ENCODE measurements at regions not wholly inside any gene's neighbourhood (a gene's known extent, or its start where the extent isn't known, plus 50 kb on each side); places are given as distances from the start of the nearest gene placed in this dataset.

- H3K4me1 ChIP-seq (ENCODE audit: insufficient read depth, low read length) = no peaks in the 10 kb centered on the region
- no peak overlapping the region for H3K4me3 ChIP-seq (ENCODE audit: low read length)
Measured at GRCh38 chr9:106707291-106707690, 155.7 kb upstream of the ZNF462 start.

GRCh38 chr9:106707738-106708474 is 155.1 kb upstream of the ZNF462 start:
- no peak overlapping the region for H3K4me3 ChIP-seq (ENCODE audit: low read length)
- no peaks in the 10 kb centered on the region for H3K27me3 ChIP-seq (ENCODE audit: insufficient read depth, low read length)
- H3K4me1 ChIP-seq (ENCODE audit: insufficient read depth, low read length) = no peaks in the 10 kb centered on the region
- no peak overlapping the region for H2AFZ ChIP-seq (ENCODE audit: low read depth, low read length)
- H3K36me3 ChIP-seq (ENCODE audit: insufficient read depth, low read length) = no peaks in the 10 kb centered on the region
- peaks cover 4% of the 10 kb centered on the region for H3K9me3 ChIP-seq (ENCODE audit: low read length)

More at GRCh38 chr9:106707291-106707690, 155.7 kb upstream of the ZNF462 start:
- no peaks in the 10 kb centered on the region for H3K36me3 ChIP-seq (ENCODE audit: insufficient read depth, low read length)
- no peaks in the 10 kb centered on the region for H3K27me3 ChIP-seq (ENCODE audit: insufficient read depth, low read length)
- no peak overlapping the region for H2AFZ ChIP-seq (ENCODE audit: low read depth, low read length)
- H3K9me3 ChIP-seq (ENCODE audit: low read length) = peaks cover 4% of the 10 kb centered on the region

- no peaks in the 10 kb centered on the region for H3K4me1 ChIP-seq (ENCODE audit: insufficient read depth, low read length)
- H2AFZ ChIP-seq (ENCODE audit: low read depth, low read length) = no peak overlapping the region
- no peaks in the 10 kb centered on the region for H3K27me3 ChIP-seq (ENCODE audit: insufficient read depth, low read length)
- peaks cover 4% of the 10 kb centered on the region for H3K9me3 ChIP-seq (ENCODE audit: low read length)
- H3K4me3 ChIP-seq (ENCODE audit: low read length) = no peak overlapping the region
- no peaks in the 10 kb centered on the region for H3K36me3 ChIP-seq (ENCODE audit: insufficient read depth, low read length)
Measured at GRCh38 chr9:106708475-106709146, 154.4 kb upstream of the ZNF462 start.

- H3K36me3 ChIP-seq (ENCODE audit: insufficient read depth, low read length) = no peaks in the 10 kb centered on the region
- H3K9me3 ChIP-seq (ENCODE audit: low read length) = no peaks in the 10 kb centered on the region
- H2AFZ ChIP-seq (ENCODE audit: low read depth, low read length) = no peak overlapping the region
- H3K4me3 ChIP-seq (ENCODE audit: low read length) = no peak overlapping the region
- H3K4me1 ChIP-seq (ENCODE audit: insufficient read depth, low read length) = no peaks in the 10 kb centered on the region
- H3K27me3 ChIP-seq (ENCODE audit: insufficient read depth, low read length) = no peaks in the 10 kb centered on the region
Measured at GRCh38 chr9:106712279-106712678, 150.7 kb upstream of the ZNF462 start.

- Histone ChIP-seq H3K36me3 (ENCODE audit: insufficient read depth, low read length) (no peaks in the 10 kb centered on the region), H3K4me3 (ENCODE audit: low read length) (no peak overlapping the region), H3K27me3 (ENCODE audit: insufficient read depth, low read length) (no peaks in the 10 kb centered on the region), H3K9me3 (ENCODE audit: low read length) (no peaks in the 10 kb centered on the region), H2AFZ (ENCODE audit: low read depth, low read length) (no peak overlapping the region), H3K4me1 (ENCODE audit: insufficient read depth, low read length) (no peaks in the 10 kb centered on the region)
Measured at GRCh38 chr9:106713206-106713605, 149.8 kb upstream of the ZNF462 start.

GRCh38 chr9:106716820-106717219 is 146.1 kb upstream of the ZNF462 start:
- Histone ChIP-seq H3K4me1 (ENCODE audit: insufficient read depth, low read length) (no peaks in the 10 kb centered on the region), H2AFZ (ENCODE audit: low read depth, low read length) (no peak overlapping the region), H3K9me3 (ENCODE audit: low read length) (no peaks in the 10 kb centered on the region), H3K36me3 (ENCODE audit: insufficient read depth, low read length) (no peaks in the 10 kb centered on the region), H3K27me3 (ENCODE audit: insufficient read depth, low read length) (no peaks in the 10 kb centered on the region), H3K4me3 (ENCODE audit: low read length) (no peak overlapping the region)

GRCh38 chr9:106717686-106718085 is 145.3 kb upstream of the ZNF462 start:
- Histone ChIP-seq H2AFZ (ENCODE audit: low read depth, low read length) (no peak overlapping the region), H3K27me3 (ENCODE audit: insufficient read depth, low read length) (no peaks in the 10 kb centered on the region), H3K4me3 (ENCODE audit: low read length) (no peak overlapping the region), H3K9me3 (ENCODE audit: low read length) (no peaks in the 10 kb centered on the region), H3K4me1 (ENCODE audit: insufficient read depth, low read length) (no peaks in the 10 kb centered on the region), H3K36me3 (ENCODE audit: insufficient read depth, low read length) (no peaks in the 10 kb centered on the region)

GRCh38 chr9:106718936-106719335 is 144.0 kb upstream of the ZNF462 start:
- Histone ChIP-seq H3K36me3 (ENCODE audit: insufficient read depth, low read length) (no peaks in the 10 kb centered on the region), H3K4me3 (ENCODE audit: low read length) (no peak overlapping the region), H3K9me3 (ENCODE audit: low read length) (no peaks in the 10 kb centered on the region), H3K4me1 (ENCODE audit: insufficient read depth, low read length) (no peaks in the 10 kb centered on the region), H3K27me3 (ENCODE audit: insufficient read depth, low read length) (no peaks in the 10 kb centered on the region), H2AFZ (ENCODE audit: low read depth, low read length) (no peak overlapping the region)

- H3K4me1 ChIP-seq (ENCODE audit: insufficient read depth, low read length) = no peaks in the 10 kb centered on the region
- no peaks in the 10 kb centered on the region for H3K9me3 ChIP-seq (ENCODE audit: low read length)
- no peaks in the 10 kb centered on the region for H3K36me3 ChIP-seq (ENCODE audit: insufficient read depth, low read length)
- H2AFZ ChIP-seq (ENCODE audit: low read depth, low read length) = no peak overlapping the region
- no peaks in the 10 kb centered on the region for H3K27me3 ChIP-seq (ENCODE audit: insufficient read depth, low read length)
- H3K4me3 ChIP-seq (ENCODE audit: low read length) = no peak overlapping the region
Measured at GRCh38 chr9:106722051-106722753, 140.8 kb upstream of the ZNF462 start.

GRCh38 chr9:106723926-106724325 is 139.0 kb upstream of the ZNF462 start:
- Histone ChIP-seq H3K4me3 (ENCODE audit: low read length) (no peak overlapping the region), H3K9me3 (ENCODE audit: low read length) (no peaks in the 10 kb centered on the region), H3K4me1 (ENCODE audit: insufficient read depth, low read length) (no peaks in the 10 kb centered on the region), H2AFZ (ENCODE audit: low read depth, low read length) (no peak overlapping the region), H3K36me3 (ENCODE audit: insufficient read depth, low read length) (no peaks in the 10 kb centered on the region), H3K27me3 (ENCODE audit: insufficient read depth, low read length) (no peaks in the 10 kb centered on the region)

GRCh38 chr9:106724566-106724965 is 138.4 kb upstream of the ZNF462 start:
- Histone ChIP-seq H3K4me3 (ENCODE audit: low read length) (no peak overlapping the region), H3K27me3 (ENCODE audit: insufficient read depth, low read length) (no peaks in the 10 kb centered on the region), H3K36me3 (ENCODE audit: insufficient read depth, low read length) (no peaks in the 10 kb centered on the region), H3K4me1 (ENCODE audit: insufficient read depth, low read length) (no peaks in the 10 kb centered on the region), H3K9me3 (ENCODE audit: low read length) (no peaks in the 10 kb centered on the region), H2AFZ (ENCODE audit: low read depth, low read length) (no peak overlapping the region)

- Histone ChIP-seq H3K4me1 (ENCODE audit: insufficient read depth, low read length) (no peaks in the 10 kb centered on the region), H3K36me3 (ENCODE audit: insufficient read depth, low read length) (no peaks in the 10 kb centered on the region), H3K9me3 (ENCODE audit: low read length) (no peaks in the 10 kb centered on the region), H3K27me3 (ENCODE audit: insufficient read depth, low read length) (no peaks in the 10 kb centered on the region), H2AFZ (ENCODE audit: low read depth, low read length) (no peak overlapping the region), H3K4me3 (ENCODE audit: low read length) (no peak overlapping the region)
Measured at GRCh38 chr9:106726070-106726815, 136.7 kb upstream of the ZNF462 start.

GRCh38 chr9:106727969-106728368 is 135.0 kb upstream of the ZNF462 start:
- Histone ChIP-seq H3K9me3 (ENCODE audit: low read length) (no peaks in the 10 kb centered on the region), H3K27me3 (ENCODE audit: insufficient read depth, low read length) (no peaks in the 10 kb centered on the region), H2AFZ (ENCODE audit: low read depth, low read length) (no peak overlapping the region), H3K36me3 (ENCODE audit: insufficient read depth, low read length) (no peaks in the 10 kb centered on the region), H3K4me1 (ENCODE audit: insufficient read depth, low read length) (no peaks in the 10 kb centered on the region), H3K4me3 (ENCODE audit: low read length) (no peak overlapping the region)
